MM.1S (cell line): ENCODE measurements at regions not wholly inside any gene's neighbourhood (a gene's known extent, or its start where the extent isn't known, plus 50 kb on each side); places are given as distances from the start of the nearest gene placed in this dataset.

Experiments used
- DNase-seq: peaks from one replicate; pipeline ENCODE4 v3.0.0-alpha.2; 2015
- H2AFZ ChIP-seq: fragments of 300-600 bp; sonication (generic); 2 replicates; pipeline ENCODE4 v1.6.0; 2016; ENCODE audit warnings: antibody characterized with exemption, low read length
- H3F3A ChIP-seq: fragments of 300-600 bp; sonication (generic); 2 replicates; pipeline ENCODE4 v1.6.1; 2016; ENCODE audit warnings: mild to moderate bottlenecking, antibody characterized with exemption, low read length, moderate library complexity, mixed read lengths; ENCODE audit not compliant: insufficient read depth
- H3K27ac ChIP-seq: fragments of 300-600 bp; sonication (generic); 2 replicates; pipeline ENCODE4 v1.5.1; 2016; ENCODE audit warnings: mild to moderate bottlenecking, low read length
- H3K27me3 ChIP-seq: fragments of 300-600 bp; sonication (generic); replicated peaks from 2 replicates; pipeline ENCODE4 v1.6.0; 2016; ENCODE audit warnings: low read length; ENCODE audit not compliant: insufficient read depth
- H3K36me3 ChIP-seq: fragments of 300-600 bp; sonication (generic); replicated peaks from 2 replicates; pipeline ENCODE4 v1.6.1; 2016; ENCODE audit warnings: mild to moderate bottlenecking, low read length, mixed read lengths; ENCODE audit not compliant: insufficient read depth
- H3K4me1 ChIP-seq: fragments of 300-600 bp; sonication (generic); 2 replicates; pipeline ENCODE4 v1.6.1; 2016; ENCODE audit warnings: low read length, mixed read lengths
- H3K4me2 ChIP-seq: fragments of 300-600 bp; sonication (generic); 2 replicates; pipeline ENCODE4 v1.6.0; 2016; ENCODE audit warnings: low read depth, low read length
- H3K4me3 ChIP-seq: fragments of 300-600 bp; sonication (generic); 2 replicates; pipeline ENCODE4 v1.5.1; 2016; ENCODE audit warnings: low read length, mixed read lengths
- H3K79me2 ChIP-seq: fragments of 300-600 bp; sonication (generic); 2 replicates; pipeline ENCODE4 v1.6.1; 2016; ENCODE audit warnings: mixed run types, low read length, mixed read lengths
- H3K9ac ChIP-seq: fragments of 300-600 bp; sonication (generic); 2 replicates; pipeline ENCODE4 v1.6.1; 2016; ENCODE audit warnings: low read length, mixed read lengths
- H3K9me2 ChIP-seq: fragments of 300-600 bp; sonication (generic); replicated peaks from 2 replicates; pipeline ENCODE4 v1.6.1; 2016; ENCODE audit warnings: mild to moderate bottlenecking, low read length, mixed read lengths; ENCODE audit not compliant: insufficient read depth
- H3K9me3 ChIP-seq: fragments of 300-600 bp; sonication (generic); replicated peaks from 2 replicates; pipeline ENCODE4 v1.6.1; 2016; ENCODE audit warnings: mild to moderate bottlenecking, low read length, mixed read lengths; ENCODE audit not compliant: insufficient read depth
- H4K20me1 ChIP-seq: fragments of 300-600 bp; sonication (generic); 2 replicates; pipeline ENCODE4 v1.6.1; 2016; ENCODE audit warnings: mild to moderate bottlenecking, low read length, moderate library complexity, mixed read lengths; ENCODE audit not compliant: insufficient read depth
- CTCF ChIP-seq: fragments of 300-600 bp; sonication (generic); IDR thresholded peaks from 2 replicates; pipeline ENCODE4 v1.5.1; 2016; ENCODE audit warnings: antibody characterized with exemption, low read length, mixed read lengths
- EZH2 ChIP-seq: fragments of 300-600 bp; sonication (generic); optimal IDR thresholded peaks from 2 replicates; pipeline ENCODE3; 2017; ENCODE audit warnings: low read depth, mild to moderate bottlenecking, antibody characterized with exemption, low read length, mixed read lengths
- EZH2phosphoT487 ChIP-seq: fragments of 300-600 bp; sonication (generic); IDR thresholded peaks from 2 replicates; pipeline ENCODE4 v1.6.1; 2018; ENCODE audit warnings: antibody characterized with exemption, low read length

- DNase-seq = no peak
- Histone ChIP-seq H2AFZ (no peak overlapping the region), H3K9me3 (no peaks in the 10 kb centered on the region), H3K4me1 (no peaks in the 10 kb centered on the region), H3F3A (no peaks in the 10 kb centered on the region), H3K27me3 (no peaks in the 10 kb centered on the region), H3K36me3 (no peaks in the 10 kb centered on the region), H3K9me2 (no peaks in the 10 kb centered on the region), H3K27ac (no peak overlapping the region), H4K20me1 (no peaks in the 10 kb centered on the region), H3K4me2 (no peak overlapping the region), H3K79me2 (no peaks in the 10 kb centered on the region), H3K9ac (no peak overlapping the region), H3K4me3 (no peak overlapping the region)
- TF ChIP-seq EZH2 (no peak), CTCF (no peak)
Measured at GRCh38 chr2:189231719-189232323, 52.3 kb upstream of the COL5A2 start.

- Histone ChIP-seq H3K9me3 (no peaks in the 10 kb centered on the region), H3K79me2 (no peaks in the 10 kb centered on the region), H3K27ac (no peak overlapping the region), H4K20me1 (no peaks in the 10 kb centered on the region), H3K4me3 (no peak overlapping the region), H3K27me3 (no peaks in the 10 kb centered on the region), H3K9ac (no peak overlapping the region), H3K9me2 (no peaks in the 10 kb centered on the region), H3K4me1 (no peaks in the 10 kb centered on the region), H3K4me2 (no peak overlapping the region), H2AFZ (no peak overlapping the region), H3F3A (no peaks in the 10 kb centered on the region), H3K36me3 (no peaks in the 10 kb centered on the region)
- TF ChIP-seq EZH2 (no peak), CTCF (no peak), EZH2phosphoT487 (no peak)
- no peak for DNase-seq
Measured at GRCh38 chr2:189232759-189233406, 53.3 kb upstream of the COL5A2 start.

GRCh38 chr2:189233527-189233926, 54.0 kb upstream of the COL5A2 start:
- Histone ChIP-seq H3K9me3 (no peaks in the 10 kb centered on the region), H3K9me2 (no peaks in the 10 kb centered on the region), H3K4me3 (no peak overlapping the region), H3K36me3 (no peaks in the 10 kb centered on the region), H3F3A (no peaks in the 10 kb centered on the region), H3K27ac (no peak overlapping the region), H2AFZ (no peak overlapping the region), H3K27me3 (no peaks in the 10 kb centered on the region), H3K4me1 (no peaks in the 10 kb centered on the region), H3K4me2 (no peak overlapping the region), H4K20me1 (no peaks in the 10 kb centered on the region), H3K9ac (no peak overlapping the region), H3K79me2 (no peaks in the 10 kb centered on the region)
- no peak for DNase-seq
- no peak for TF ChIP-seq EZH2
- no peak for TF ChIP-seq CTCF
- no peak for TF ChIP-seq EZH2phosphoT487
